HEK293 (cell line): ENCODE measurements at regions not wholly inside any gene's neighbourhood (a gene's known extent, or its start where the extent isn't known, plus 50 kb on each side); places are given as distances from the start of the nearest gene placed in this dataset.

ENCODE experiments used
- CTCF ChIA-PET: fragments of 350-600 bp; formaldehyde crosslinking; extraction: SDS; loops from one replicate; lab custom pipeline; 2021; ENCODE audit warnings: antibody characterized with exemption; lab: Yijun Ruan, JAX
- POLR2A ChIA-PET: fragments of 300-600 bp; formaldehyde crosslinking; extraction: SDS; loops from one replicate; lab custom pipeline; 2020; ENCODE audit warnings: antibody characterized with exemption, inconsistent platforms; lab: Yijun Ruan, JAX
- H3K27ac ChIP-seq: fragments of 200-500 bp; sonication (Bioruptor generic); 2 replicates; pipeline ENCODE4 v1.5.1; 2014; ENCODE audit warnings: low read depth, low read length, control low read depth, inconsistent platforms; ENCODE audit errors: extremely low read depth
- H3K36me3 ChIP-seq, 2 experiments: fragments of 200-500 bp in 1 of 2; sonication (Bioruptor generic) in 1 of 2; 1 replicate in 1 of 2; 2 replicates in 1 of 2; pipeline ENCODE4 v1.5.1; 2014 to 2017; ENCODE audit warnings: inconsistent platforms in 2 of 2, low read length in 2 of 2; ENCODE audit not compliant: control insufficient read depth in 2 of 2, insufficient read depth in 1 of 2
- H3K4me1 ChIP-seq: fragments of 200-500 bp; sonication (Bioruptor generic); 2 replicates; pipeline ENCODE4 v1.5.1; 2014; ENCODE audit warnings: mild to moderate bottlenecking, low read length, inconsistent platforms; ENCODE audit not compliant: control insufficient read depth, insufficient read depth
- H3K4me3 ChIP-seq: 2 replicates; pipeline ENCODE4 v1.5.1; 2011; ENCODE audit warnings: low read depth, mild to moderate bottlenecking, control low read depth, low read length, moderate library complexity
- H3K9me3 ChIP-seq: fragments of 200-500 bp; sonication (Bioruptor generic); 2 replicates; pipeline ENCODE4 v1.5.1; 2014; ENCODE audit warnings: low read depth, low read length, inconsistent platforms; ENCODE audit not compliant: control insufficient read depth, insufficient read depth
- BCL11A ChIP-seq: fragments of 450-650 bp; formaldehyde crosslinking; IDR thresholded peaks from 2 replicates; pipeline ENCODE4 v1.5.1; 2016; ENCODE audit warnings: low read depth, missing biosample characterization, missing genetic modification characterization
- FEZF1 ChIP-seq: fragments of 450-650 bp; formaldehyde crosslinking; IDR thresholded peaks from 2 replicates; pipeline ENCODE4 v1.5.1; 2016; ENCODE audit warnings: missing biosample characterization, missing genetic modification characterization
- GLIS1 ChIP-seq: fragments of 450-650 bp; formaldehyde crosslinking; IDR thresholded peaks from 2 replicates; pipeline ENCODE4 v1.5.1; 2016; ENCODE audit warnings: missing biosample characterization, missing genetic modification characterization
- INSM2 ChIP-seq: fragments of 450-650 bp; formaldehyde crosslinking; IDR thresholded peaks from 2 replicates; pipeline ENCODE4 v1.5.1; 2016; ENCODE audit warnings: missing biosample characterization, missing genetic modification characterization
- KLF9 ChIP-seq: fragments of 450-650 bp; formaldehyde crosslinking; IDR thresholded peaks from 2 replicates; pipeline ENCODE4 v1.5.1; 2016; ENCODE audit warnings: missing biosample characterization, missing genetic modification characterization, low read depth
- MZF1 ChIP-seq: fragments of 450-650 bp; formaldehyde crosslinking; IDR thresholded peaks from 2 replicates; pipeline ENCODE4 v1.5.1; 2017; ENCODE audit warnings: missing biosample characterization, missing genetic modification characterization, borderline replicate concordance
- OSR2 ChIP-seq: fragments of 450-650 bp; formaldehyde crosslinking; IDR thresholded peaks from 2 replicates; pipeline ENCODE4 v1.5.1; 2016; ENCODE audit warnings: missing biosample characterization, missing genetic modification characterization
- REPIN1 ChIP-seq: fragments of 450-650 bp; formaldehyde crosslinking; IDR thresholded peaks from 2 replicates; pipeline ENCODE4 v1.5.1; 2017; ENCODE audit warnings: missing biosample characterization, missing genetic modification characterization, low read depth
- SCRT2 ChIP-seq: fragments of 450-650 bp; formaldehyde crosslinking; IDR thresholded peaks from 2 replicates; pipeline ENCODE4 v1.5.1; 2016; ENCODE audit warnings: missing biosample characterization, missing genetic modification characterization
- WT1 ChIP-seq: fragments of 450-650 bp; formaldehyde crosslinking; IDR thresholded peaks from 2 replicates; pipeline ENCODE4 v1.5.1; 2016; ENCODE audit warnings: missing biosample characterization, missing genetic modification characterization
- ZIC2 ChIP-seq: fragments of 450-650 bp; formaldehyde crosslinking; IDR thresholded peaks from 2 replicates; pipeline ENCODE4 v1.5.1; 2016; ENCODE audit warnings: missing biosample characterization, missing genetic modification characterization
- ZNF138 ChIP-seq: fragments of 450-650 bp; formaldehyde crosslinking; IDR thresholded peaks from 2 replicates; pipeline ENCODE4 v1.5.1; 2016; ENCODE audit warnings: missing biosample characterization, missing genetic modification characterization, borderline replicate concordance
- ZNF2 ChIP-seq: fragments of 450-650 bp; formaldehyde crosslinking; IDR thresholded peaks from 2 replicates; pipeline ENCODE4 v1.5.1; 2016; ENCODE audit warnings: missing biosample characterization, missing genetic modification characterization
- ZNF211 ChIP-seq: fragments of 450-650 bp; formaldehyde crosslinking; IDR thresholded peaks from 2 replicates; pipeline ENCODE4 v1.5.1; 2016; ENCODE audit warnings: low read depth, missing biosample characterization, missing genetic modification characterization
- ZNF239 ChIP-seq: fragments of 450-650 bp; formaldehyde crosslinking; IDR thresholded peaks from 2 replicates; pipeline ENCODE4 v1.5.1; 2016; ENCODE audit warnings: missing biosample characterization, missing genetic modification characterization
- ZNF24 ChIP-seq: fragments of 450-650 bp; formaldehyde crosslinking; IDR thresholded peaks from 2 replicates; pipeline ENCODE4 v1.5.1; 2016; ENCODE audit warnings: missing biosample characterization, missing genetic modification characterization
- ZNF280D ChIP-seq: fragments of 450-650 bp; formaldehyde crosslinking; IDR thresholded peaks from 2 replicates; pipeline ENCODE4 v1.5.1; 2016; ENCODE audit warnings: missing biosample characterization, missing genetic modification characterization
- ZNF324 ChIP-seq: fragments of 450-650 bp; formaldehyde crosslinking; IDR thresholded peaks from 2 replicates; pipeline ENCODE4 v1.5.1; 2016; ENCODE audit warnings: missing biosample characterization, missing genetic modification characterization
- ZNF558 ChIP-seq: fragments of 450-650 bp; formaldehyde crosslinking; IDR thresholded peaks from 2 replicates; pipeline ENCODE4 v1.5.1; 2016; ENCODE audit warnings: missing biosample characterization, missing genetic modification characterization
- ZNF621 ChIP-seq: fragments of 450-650 bp; formaldehyde crosslinking; IDR thresholded peaks from 2 replicates; pipeline ENCODE4 v1.5.1; 2017; ENCODE audit warnings: missing biosample characterization, missing genetic modification characterization
- ZNF623 ChIP-seq: fragments of 450-650 bp; formaldehyde crosslinking; IDR thresholded peaks from 2 replicates; pipeline ENCODE4 v1.5.1; 2016; ENCODE audit warnings: missing biosample characterization, missing genetic modification characterization
- ZNF624 ChIP-seq: fragments of 450-650 bp; formaldehyde crosslinking; IDR thresholded peaks from 2 replicates; pipeline ENCODE4 v1.5.1; 2017; ENCODE audit warnings: missing biosample characterization, missing genetic modification characterization
- ZNF629 ChIP-seq: fragments of 450-650 bp; formaldehyde crosslinking; IDR thresholded peaks from 2 replicates; pipeline ENCODE4 v1.5.1; 2017; ENCODE audit warnings: missing biosample characterization, missing genetic modification characterization
- ZSCAN5A ChIP-seq: fragments of 450-650 bp; formaldehyde crosslinking; IDR thresholded peaks from 2 replicates; pipeline ENCODE4 v1.5.1; 2016; ENCODE audit warnings: missing biosample characterization, missing genetic modification characterization

- TF ChIP-seq OSR2 (tag by site-specific recombination) (no peak), ZNF624 (tag by site-specific recombination) (no peak), ZSCAN5A (tag by site-specific recombination) (no peak), ZNF239 (tag by site-specific recombination) (no peak), ZNF2 (tag by site-specific recombination) (no peak)
Measured at GRCh38 chr20:48364688-48365421, 462.9 kb downstream of the PREX1 start (continued).

GRCh38 chr20:48364055-48364454 lies 463.7 kb downstream of the PREX1 start:
- POLR2A ChIA-PET: no interaction called here
- H3K36me3 ChIP-seq: no peaks in the 10 kb centered on the region
- no peaks in the 10 kb centered on the region for H3K4me1 ChIP-seq
- no peak overlapping the region for H3K4me3 ChIP-seq
- TF ChIP-seq ZNF558 (tag by site-specific recombination) (no peak), ZNF324 (no peak), REPIN1 (no peak), ZNF2 (tag by site-specific recombination) (no peak), MZF1 (no peak)
- no peaks in the 10 kb centered on the region for H3K9me3 ChIP-seq
- CTCF ChIA-PET: interaction anchor here (1.0 kb wide), 2 partner anchors 14 to 256 kb away, joined by 3 to 4 read pairs; no protein-coding TSS in a partner anchor
- no peak overlapping the region for H3K27ac ChIP-seq

- Histone ChIP-seq H3K36me3 (no peaks in the 10 kb centered on the region), H3K9me3 (no peaks in the 10 kb centered on the region), H3K4me3 (no peak overlapping the region), H3K27ac (no peak overlapping the region), H3K4me1 (no peaks in the 10 kb centered on the region)
- POLR2A ChIA-PET: no interaction called here
- no peak for TF ChIP-seq ZNF24
- no peak for TF ChIP-seq ZNF621 (tag by site-specific recombination)
- CTCF ChIA-PET: interaction anchor here (0.6 kb wide), 1 partner anchor 410 kb away, joined by 3 read pairs; no protein-coding TSS in a partner anchor
Measured at GRCh38 chr20:48360342-48360975, 467.3 kb downstream of the PREX1 start.

GRCh38 chr20:48359692-48360341 lies 468.0 kb downstream of the PREX1 start:
- Histone ChIP-seq H3K27ac (no peak overlapping the region), H3K4me1 (no peaks in the 10 kb centered on the region), H3K36me3 (no peaks in the 10 kb centered on the region), H3K9me3 (no peaks in the 10 kb centered on the region), H3K4me3 (no peak overlapping the region)
- CTCF ChIA-PET: interaction anchor here (0.6 kb wide), 1 partner anchor 410 kb away, joined by 3 read pairs; no protein-coding TSS in a partner anchor
- POLR2A ChIA-PET: no interaction called here
- TF ChIP-seq ZNF623 (tag by site-specific recombination) (no peak), SCRT2 (tag by site-specific recombination) (no peak), WT1 (tag by site-specific recombination) (no peak), BCL11A (no peak), ZNF211 (tag by site-specific recombination) (no peak), ZIC2 (tag by site-specific recombination) (peak; percentile 57), ZNF280D (tag by site-specific recombination) (no peak), KLF9 (tag by site-specific recombination) (0 out of 2 replicates have a peak, but pooled peaks have one; percentile 52), ZNF138 (tag by site-specific recombination) (no peak), INSM2 (tag by site-specific recombination) (no peak), FEZF1 (no peak), GLIS1 (tag by site-specific recombination) (no peak), ZNF629 (tag by site-specific recombination) (no peak)
